IMR-90 (cell line): ENCODE measurements at regions not wholly inside any gene's neighbourhood (a gene's known extent, or its start where the extent isn't known, plus 50 kb on each side); places are given as distances from the start of the nearest gene placed in this dataset.
A peak's percentile ranks its signal among the peaks of the same experiment; 100 is the strongest.

Source experiments
- ATAC-seq: fragments of 200-7000 bp; cut with Tn5 transposase; 2 replicates; pipeline ENCODE4 v1.9.1; 2020; ENCODE audit warnings: low read depth, mild to moderate bottlenecking, moderate library complexity
- BruUV-seq: library from RNA; stranded (reverse); fragments of 400-500 nt; replicated peaks from 2 replicates; lab custom pipeline; 2021; lab: Mats Ljungman, UMichigan
- CTCF ChIA-PET: fragments of 300-600 bp; formaldehyde crosslinking; extraction: SDS; loops from one replicate; lab custom pipeline; 2021; ENCODE audit warnings: antibody characterized with exemption; lab: Yijun Ruan, JAX
- POLR2A ChIA-PET: fragments of 300-600 bp; sonication (Branson Sonifier 250); formaldehyde crosslinking; loops from one replicate; lab custom pipeline; 2022; ENCODE audit warnings: antibody characterized with exemption; ENCODE audit not compliant: unreplicated experiment; lab: Charles Lee
- DNase-seq: peaks from one replicate; pipeline ENCODE4 v3.0.0; 2013
- H2AFZ ChIP-seq: replicated peaks from 2 replicates; pipeline ENCODE3; 2013; ENCODE audit warnings: low read length, mild to moderate bottlenecking; ENCODE audit not compliant: poor library complexity
- H2AK5ac ChIP-seq: 2 replicates; pipeline ENCODE4 v1.6.1; 2013; ENCODE audit warnings: low read depth, low read length, inconsistent platforms
- H2AK9ac ChIP-seq: replicated peaks from 2 replicates; pipeline ENCODE3; 2013; ENCODE audit warnings: mild to moderate bottlenecking, low read depth, low read length, moderate library complexity; ENCODE audit not compliant: poor library complexity
- H2BK120ac ChIP-seq: 2 replicates; pipeline ENCODE4 v1.6.1; 2013; ENCODE audit warnings: low read depth, low read length, inconsistent platforms
- H2BK15ac ChIP-seq: 3 replicates; pipeline ENCODE4 v1.6.1; 2013; ENCODE audit warnings: low read depth, low read length, inconsistent platforms
- H2BK20ac ChIP-seq: 2 replicates; pipeline ENCODE4 v1.6.1; 2013; ENCODE audit warnings: low read depth, mild to moderate bottlenecking, inconsistent platforms, low read length, moderate library complexity
- H2BK5ac ChIP-seq: 2 replicates; pipeline ENCODE4 v1.6.1; 2013; ENCODE audit warnings: mild to moderate bottlenecking, low read depth, low read length, inconsistent platforms; ENCODE audit not compliant: poor library complexity, severe bottlenecking
- H3K14ac ChIP-seq: replicated peaks from 2 replicates; pipeline ENCODE4 v1.6.1; 2013; ENCODE audit warnings: low read depth, low read length, inconsistent platforms
- H3K18ac ChIP-seq: 2 replicates; pipeline ENCODE4 v1.6.1; 2013; ENCODE audit warnings: low read depth, low read length, control low read depth
- H3K23ac ChIP-seq: 2 replicates; pipeline ENCODE4 v1.6.1; 2013; ENCODE audit warnings: low read depth, low read length, inconsistent platforms
- H3K27ac ChIP-seq: 2 replicates; pipeline ENCODE4 v1.5.1; 2013; ENCODE audit warnings: mild to moderate bottlenecking, control low read depth, low read length; ENCODE audit not compliant: insufficient read depth
- H3K27me3 ChIP-seq: 2 replicates; pipeline ENCODE4 v1.6.1; 2013; ENCODE audit warnings: low read length; ENCODE audit not compliant: control insufficient read depth, insufficient read depth
- H3K36me3 ChIP-seq: 2 replicates; pipeline ENCODE4 v1.6.1; 2013; ENCODE audit warnings: low read length, mixed read lengths; ENCODE audit not compliant: control insufficient read depth, insufficient read depth
- H3K4ac ChIP-seq: 2 replicates; pipeline ENCODE4 v1.6.1; 2013; ENCODE audit warnings: low read depth, low read length, inconsistent platforms
- H3K4me1 ChIP-seq: 2 replicates; pipeline ENCODE4 v1.6.1; 2013; ENCODE audit warnings: low read length, mixed read lengths; ENCODE audit not compliant: control insufficient read depth, insufficient read depth
- H3K4me2 ChIP-seq: 2 replicates; pipeline ENCODE4 v1.6.1; 2013; ENCODE audit warnings: low read depth, mild to moderate bottlenecking, control low read depth, low read length, moderate library complexity
- H3K4me3 ChIP-seq: 2 replicates; pipeline ENCODE4 v1.5.1; 2013; ENCODE audit warnings: low read depth, mild to moderate bottlenecking, control low read depth, low read length, moderate library complexity; ENCODE audit not compliant: insufficient read depth
- H3K56ac ChIP-seq: 2 replicates; pipeline ENCODE4 v1.6.1; 2013; ENCODE audit warnings: low read length, inconsistent platforms; ENCODE audit not compliant: insufficient read depth; ENCODE audit errors: extremely low read depth
- H3K79me1 ChIP-seq, 2 experiments: 2 replicates each; pipeline ENCODE4 v1.6.1; 2013; ENCODE audit warnings: low read length in 2 of 2, inconsistent platforms in 1 of 2, low read depth in 1 of 2
- H3K9ac ChIP-seq: 2 replicates; pipeline ENCODE4 v1.6.1; 2013; ENCODE audit warnings: low read depth, low read length, control low read depth
- H3K9me1 ChIP-seq: 2 replicates; pipeline ENCODE4 v1.6.1; 2013; ENCODE audit warnings: low read length, inconsistent platforms; ENCODE audit not compliant: insufficient read depth
- H3K9me3 ChIP-seq: 2 replicates; pipeline ENCODE4 v1.6.1; 2013; ENCODE audit warnings: low read length; ENCODE audit not compliant: control insufficient read depth, insufficient read depth
- H4K20me1 ChIP-seq: 2 replicates; pipeline ENCODE4 v1.6.1; 2013; ENCODE audit warnings: low read length, inconsistent platforms; ENCODE audit not compliant: insufficient read depth
- H4K5ac ChIP-seq: 2 replicates; pipeline ENCODE4 v1.6.1; 2013; ENCODE audit warnings: mild to moderate bottlenecking, low read depth, low read length, control low read depth
- H4K8ac ChIP-seq, 2 experiments: 2 replicates each; pipeline ENCODE4 v1.6.1; 2013; ENCODE audit warnings: low read depth in 2 of 2, low read length in 2 of 2, control low read depth in 1 of 2, inconsistent platforms in 1 of 2
- H4K91ac ChIP-seq: 2 replicates; pipeline ENCODE4 v1.6.1; 2013; ENCODE audit warnings: low read depth, low read length, inconsistent platforms; ENCODE audit not compliant: insufficient read depth
- MAFK ChIP-seq: IDR thresholded peaks from 2 replicates; pipeline ENCODE4 v1.6.1; 2012; ENCODE audit warnings: low read depth, low read length, improper control_type of control experiment
- WGBS, 2 experiments: methylation state at CpG; one replicate each; pipeline versions ENCODE4 v1.1.5 to v1.1.7; 2013; ENCODE audit warnings: missing lambda C conversion rate in 2 of 2; ENCODE audit not compliant: insufficient read length in 1 of 2; ENCODE audit errors: extremely low coverage in 2 of 2; 5-methylcytosine and 5-hydroxymethylcytosine counted together
- dilution Hi-C: fragments of 300-500 bp; cut with HindIII; formaldehyde crosslinking; loops from one replicate; pipeline ENCODE4 v1.14.3; 2018; ENCODE audit warnings: low sequenced_read_pairs; ENCODE audit not compliant: unreplicated experiment
- in situ Hi-C: fragments of 300-500 bp; cut with MboI; formaldehyde crosslinking; loops from 3 replicates; pipeline ENCODE4 v1.14.3; 2019; ENCODE audit warnings: low sequenced_read_pairs, inconsistent platforms, mixed read lengths
- intact Hi-C: fragments of 100-400 bp; cut with micrococcal nuclease; formaldehyde crosslinking; loops from 2 replicates; pipeline ENCODE4 v1.10.0; 2022
- TF ChIP-seq, protein P1 (sequence below): conservative IDR thresholded peaks from 2 replicates; pipeline ENCODE4 v1.5.1; 2012; ENCODE audit warnings: mild to moderate bottlenecking, low read depth, low read length, improper control_type of control experiment

- no peak overlapping the region for H3K18ac ChIP-seq
- no peak overlapping the region for H3K23ac ChIP-seq
- DNase-seq (no peak), ATAC-seq (no peak)
- H3K36me3 ChIP-seq: no peaks in the 10 kb centered on the region
- no peak overlapping the region for H2AK5ac ChIP-seq
- H3K27ac ChIP-seq: no peak overlapping the region
- no peaks in the 10 kb centered on the region for H3K27me3 ChIP-seq
- dilution Hi-C loops: no loop called here
- H2BK15ac ChIP-seq: no peak overlapping the region
- no peak overlapping the region for H4K5ac ChIP-seq
- H2AK9ac ChIP-seq: no peak overlapping the region
- no CpG with 5 or more reads among the region's 2 CpGs for WGBS, 2 experiments
- no peak overlapping the region for H3K14ac ChIP-seq
- TF ChIP-seq MAFK: peak; percentile 35; the same call in 1 of the 2 replicates
- TF ChIP-seq, protein P1, sequence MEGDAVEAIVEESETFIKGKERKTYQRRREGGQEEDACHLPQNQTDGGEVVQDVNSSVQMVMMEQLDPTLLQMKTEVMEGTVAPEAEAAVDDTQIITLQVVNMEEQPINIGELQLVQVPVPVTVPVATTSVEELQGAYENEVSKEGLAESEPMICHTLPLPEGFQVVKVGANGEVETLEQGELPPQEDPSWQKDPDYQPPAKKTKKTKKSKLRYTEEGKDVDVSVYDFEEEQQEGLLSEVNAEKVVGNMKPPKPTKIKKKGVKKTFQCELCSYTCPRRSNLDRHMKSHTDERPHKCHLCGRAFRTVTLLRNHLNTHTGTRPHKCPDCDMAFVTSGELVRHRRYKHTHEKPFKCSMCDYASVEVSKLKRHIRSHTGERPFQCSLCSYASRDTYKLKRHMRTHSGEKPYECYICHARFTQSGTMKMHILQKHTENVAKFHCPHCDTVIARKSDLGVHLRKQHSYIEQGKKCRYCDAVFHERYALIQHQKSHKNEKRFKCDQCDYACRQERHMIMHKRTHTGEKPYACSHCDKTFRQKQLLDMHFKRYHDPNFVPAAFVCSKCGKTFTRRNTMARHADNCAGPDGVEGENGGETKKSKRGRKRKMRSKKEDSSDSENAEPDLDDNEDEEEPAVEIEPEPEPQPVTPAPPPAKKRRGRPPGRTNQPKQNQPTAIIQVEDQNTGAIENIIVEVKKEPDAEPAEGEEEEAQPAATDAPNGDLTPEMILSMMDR: no peak
- H3K9me3 ChIP-seq: no peaks in the 10 kb centered on the region
- no peak overlapping the region for H4K91ac ChIP-seq
- intact Hi-C loops: no loop called here
- no peak overlapping the region for H3K4ac ChIP-seq
- no peak overlapping the region for H3K9ac ChIP-seq
- no peak overlapping the region for H3K4me3 ChIP-seq
- H3K79me1 ChIP-seq: no peaks in the 10 kb centered on the region
- no peak overlapping the region for H3K4me2 ChIP-seq
- no peak overlapping the region for H2BK5ac ChIP-seq
- H2BK120ac ChIP-seq: no peak overlapping the region
- H4K20me1 ChIP-seq: no peaks in the 10 kb centered on the region
- H3K56ac ChIP-seq: no peak overlapping the region
- no peak overlapping the region for H4K8ac ChIP-seq
- no peaks in the 10 kb centered on the region for H3K9me1 ChIP-seq
- no peak overlapping the region for H2AFZ ChIP-seq
- H3K4me1 ChIP-seq: no peaks in the 10 kb centered on the region
- H2BK20ac ChIP-seq: no peak overlapping the region
- no TSS peak for BruUV-seq
- in situ Hi-C loops: no loop called here
- ChIA-PET POLR2A (no interaction called here), CTCF (no interaction called here)
Observed at GRCh38 chr1:195704028-195704427, 904.2 kb downstream of the KCNT2 start.
